PFSK-1 (cell line): ENCODE measurements at regions not wholly inside any gene's neighbourhood (a gene's known extent, or its start where the extent isn't known, plus 50 kb on each side); places are given as distances from the start of the nearest gene placed in this dataset.

Source experiments
- FOXP2 ChIP-seq: optimal IDR thresholded peaks from 2 replicates; pipeline ENCODE3; 2011; ENCODE audit warnings: borderline replicate concordance, control low read depth, inconsistent platforms; ENCODE audit not compliant: insufficient read depth; ENCODE audit errors: extremely low read length, extremely low read depth
- POLR2AphosphoS5 ChIP-seq: IDR thresholded peaks from 2 replicates; pipeline ENCODE4 v1.6.1; 2012; ENCODE audit warnings: low read depth, mild to moderate bottlenecking, control low read depth, low read length, moderate library complexity
- SIN3A ChIP-seq: IDR thresholded peaks from 2 replicates; pipeline ENCODE4 v1.6.1; 2012; ENCODE audit warnings: mild to moderate bottlenecking, low read length, moderate library complexity, borderline replicate concordance; ENCODE audit not compliant: insufficient read depth
- TAF1 ChIP-seq: IDR thresholded peaks from 2 replicates; pipeline ENCODE4 v1.6.1; 2012; ENCODE audit warnings: low read length, control low read depth, borderline replicate concordance; ENCODE audit not compliant: insufficient read depth
- TF ChIP-seq, protein P1 (sequence below), 2 experiments: IDR thresholded peaks; 2 replicates each; pipeline versions ENCODE4 v1.6.1 to v1.8.0; 2011 to 2012; ENCODE audit warnings: low read depth in 2 of 2, low read length in 2 of 2, control low read depth in 1 of 2, inconsistent platforms in 1 of 2, mild to moderate bottlenecking in 1 of 2, moderate library complexity in 1 of 2; ENCODE audit not compliant: insufficient read depth in 1 of 2

DNA sequence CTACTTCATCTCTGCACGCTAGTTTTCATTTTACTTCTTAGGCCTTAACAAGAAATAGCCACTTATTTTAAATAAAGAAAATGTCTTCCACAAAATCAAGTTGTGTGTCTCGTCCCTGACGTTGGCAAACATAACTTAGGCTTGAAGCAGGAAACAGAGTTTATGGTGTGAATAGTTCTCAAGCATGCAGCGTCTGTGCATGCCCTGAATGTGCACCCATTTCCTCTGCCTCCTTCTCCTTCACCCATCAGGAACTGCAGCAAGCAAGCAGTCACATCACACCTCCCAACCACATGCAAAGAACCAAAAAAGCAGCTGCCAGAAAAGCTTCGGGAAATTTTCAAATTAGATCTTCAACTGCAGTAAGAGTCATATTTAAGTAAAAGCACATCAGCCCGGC, 424.0 kb upstream of the IRX4 start:
- TF ChIP-seq, protein P1, sequence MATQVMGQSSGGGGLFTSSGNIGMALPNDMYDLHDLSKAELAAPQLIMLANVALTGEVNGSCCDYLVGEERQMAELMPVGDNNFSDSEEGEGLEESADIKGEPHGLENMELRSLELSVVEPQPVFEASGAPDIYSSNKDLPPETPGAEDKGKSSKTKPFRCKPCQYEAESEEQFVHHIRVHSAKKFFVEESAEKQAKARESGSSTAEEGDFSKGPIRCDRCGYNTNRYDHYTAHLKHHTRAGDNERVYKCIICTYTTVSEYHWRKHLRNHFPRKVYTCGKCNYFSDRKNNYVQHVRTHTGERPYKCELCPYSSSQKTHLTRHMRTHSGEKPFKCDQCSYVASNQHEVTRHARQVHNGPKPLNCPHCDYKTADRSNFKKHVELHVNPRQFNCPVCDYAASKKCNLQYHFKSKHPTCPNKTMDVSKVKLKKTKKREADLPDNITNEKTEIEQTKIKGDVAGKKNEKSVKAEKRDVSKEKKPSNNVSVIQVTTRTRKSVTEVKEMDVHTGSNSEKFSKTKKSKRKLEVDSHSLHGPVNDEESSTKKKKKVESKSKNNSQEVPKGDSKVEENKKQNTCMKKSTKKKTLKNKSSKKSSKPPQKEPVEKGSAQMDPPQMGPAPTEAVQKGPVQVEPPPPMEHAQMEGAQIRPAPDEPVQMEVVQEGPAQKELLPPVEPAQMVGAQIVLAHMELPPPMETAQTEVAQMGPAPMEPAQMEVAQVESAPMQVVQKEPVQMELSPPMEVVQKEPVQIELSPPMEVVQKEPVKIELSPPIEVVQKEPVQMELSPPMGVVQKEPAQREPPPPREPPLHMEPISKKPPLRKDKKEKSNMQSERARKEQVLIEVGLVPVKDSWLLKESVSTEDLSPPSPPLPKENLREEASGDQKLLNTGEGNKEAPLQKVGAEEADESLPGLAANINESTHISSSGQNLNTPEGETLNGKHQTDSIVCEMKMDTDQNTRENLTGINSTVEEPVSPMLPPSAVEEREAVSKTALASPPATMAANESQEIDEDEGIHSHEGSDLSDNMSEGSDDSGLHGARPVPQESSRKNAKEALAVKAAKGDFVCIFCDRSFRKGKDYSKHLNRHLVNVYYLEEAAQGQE (IDR thresholded peaks at IDR 0.05; ENCODE audit: insufficient read depth in 1 of 2, low read depth in 2 of 2, low read length in 2 of 2): no peak
- TF ChIP-seq SIN3A: no peak
- no peak for TF ChIP-seq TAF1
- no peak for TF ChIP-seq POLR2AphosphoS5
- TF ChIP-seq FOXP2: no peak
